HEK293 (cell line): ENCODE measurements at regions not wholly inside any gene's neighbourhood (a gene's known extent, or its start where the extent isn't known, plus 50 kb on each side); places are given as distances from the start of the nearest gene placed in this dataset.
"Not testable (repeated sequence)": the region's sequence is repeated elsewhere in the genome, so short reads cannot be mapped to it uniquely, and the experiment has no call there.

Source experiments
- CTCF ChIA-PET: fragments of 350-600 bp; formaldehyde crosslinking; extraction: SDS; loops from one replicate; lab custom pipeline; 2021; ENCODE audit warnings: antibody characterized with exemption; lab: Yijun Ruan, JAX
- POLR2A ChIA-PET: fragments of 300-600 bp; formaldehyde crosslinking; extraction: SDS; loops from one replicate; lab custom pipeline; 2020; ENCODE audit warnings: antibody characterized with exemption, inconsistent platforms; lab: Yijun Ruan, JAX
- H3K27ac ChIP-seq: fragments of 200-500 bp; sonication (Bioruptor generic); 2 replicates; pipeline ENCODE4 v1.5.1; 2014; ENCODE audit warnings: low read depth, low read length, control low read depth, inconsistent platforms; ENCODE audit errors: extremely low read depth
- H3K36me3 ChIP-seq, 2 experiments: fragments of 200-500 bp in 1 of 2; sonication (Bioruptor generic) in 1 of 2; 1 replicate in 1 of 2; 2 replicates in 1 of 2; pipeline ENCODE4 v1.5.1; 2014 to 2017; ENCODE audit warnings: inconsistent platforms in 2 of 2, low read length in 2 of 2; ENCODE audit not compliant: control insufficient read depth in 2 of 2, insufficient read depth in 1 of 2
- H3K4me1 ChIP-seq: fragments of 200-500 bp; sonication (Bioruptor generic); 2 replicates; pipeline ENCODE4 v1.5.1; 2014; ENCODE audit warnings: mild to moderate bottlenecking, low read length, inconsistent platforms; ENCODE audit not compliant: control insufficient read depth, insufficient read depth
- H3K4me3 ChIP-seq: 2 replicates; pipeline ENCODE4 v1.5.1; 2011; ENCODE audit warnings: low read depth, mild to moderate bottlenecking, control low read depth, low read length, moderate library complexity
- H3K9me3 ChIP-seq: fragments of 200-500 bp; sonication (Bioruptor generic); 2 replicates; pipeline ENCODE4 v1.5.1; 2014; ENCODE audit warnings: low read depth, low read length, inconsistent platforms; ENCODE audit not compliant: control insufficient read depth, insufficient read depth
- EGR2 ChIP-seq: fragments of 450-650 bp; formaldehyde crosslinking; IDR thresholded peaks from 2 replicates; pipeline ENCODE4 v1.5.1; 2016; ENCODE audit warnings: low read depth, missing biosample characterization, missing genetic modification characterization
- FEZF1 ChIP-seq: fragments of 450-650 bp; formaldehyde crosslinking; IDR thresholded peaks from 2 replicates; pipeline ENCODE4 v1.5.1; 2016; ENCODE audit warnings: missing biosample characterization, missing genetic modification characterization
- GLIS2 ChIP-seq: fragments of 450-650 bp; formaldehyde crosslinking; IDR thresholded peaks from 2 replicates; pipeline ENCODE4 v1.5.1; 2016; ENCODE audit warnings: missing biosample characterization, missing genetic modification characterization
- KLF8 ChIP-seq: fragments of 450-650 bp; formaldehyde crosslinking; IDR thresholded peaks from 2 replicates; pipeline ENCODE4 v1.5.1; 2016; ENCODE audit warnings: missing biosample characterization, missing genetic modification characterization
- MZF1 ChIP-seq: fragments of 450-650 bp; formaldehyde crosslinking; IDR thresholded peaks from 2 replicates; pipeline ENCODE4 v1.5.1; 2017; ENCODE audit warnings: missing biosample characterization, missing genetic modification characterization, borderline replicate concordance
- OSR2 ChIP-seq: fragments of 450-650 bp; formaldehyde crosslinking; IDR thresholded peaks from 2 replicates; pipeline ENCODE4 v1.5.1; 2016; ENCODE audit warnings: missing biosample characterization, missing genetic modification characterization
- ZBTB1 ChIP-seq: fragments of 450-650 bp; formaldehyde crosslinking; IDR thresholded peaks from 2 replicates; pipeline ENCODE4 v1.5.1; 2016; ENCODE audit warnings: missing biosample characterization, missing genetic modification characterization
- ZFP37 ChIP-seq: fragments of 450-650 bp; formaldehyde crosslinking; IDR thresholded peaks from 2 replicates; pipeline ENCODE4 v1.5.1; 2016; ENCODE audit warnings: missing biosample characterization, missing genetic modification characterization
- ZNF146 ChIP-seq: fragments of 450-650 bp; formaldehyde crosslinking; IDR thresholded peaks from 2 replicates; pipeline ENCODE4 v1.5.1; 2016; ENCODE audit warnings: missing biosample characterization, missing genetic modification characterization
- ZNF175 ChIP-seq: fragments of 450-650 bp; formaldehyde crosslinking; IDR thresholded peaks from 2 replicates; pipeline ENCODE4 v1.5.1; 2016; ENCODE audit warnings: missing biosample characterization, missing genetic modification characterization
- ZNF23 ChIP-seq: fragments of 450-650 bp; formaldehyde crosslinking; IDR thresholded peaks from 2 replicates; pipeline ENCODE4 v1.5.1; 2016; ENCODE audit warnings: missing biosample characterization, missing genetic modification characterization, borderline replicate concordance
- ZNF350 ChIP-seq: fragments of 450-650 bp; formaldehyde crosslinking; IDR thresholded peaks from 2 replicates; pipeline ENCODE4 v1.5.0; 2017; ENCODE audit warnings: missing biosample characterization, mild to moderate bottlenecking, missing genetic modification characterization
- ZNF449 ChIP-seq: fragments of 450-650 bp; formaldehyde crosslinking; IDR thresholded peaks from 2 replicates; pipeline ENCODE4 v1.5.1; 2017; ENCODE audit warnings: missing biosample characterization, mild to moderate bottlenecking, missing genetic modification characterization, moderate library complexity
- ZNF473 ChIP-seq: fragments of 450-650 bp; formaldehyde crosslinking; IDR thresholded peaks from 2 replicates; pipeline ENCODE4 v1.5.1; 2017; ENCODE audit warnings: missing biosample characterization, missing genetic modification characterization
- ZNF548 ChIP-seq: fragments of 450-650 bp; formaldehyde crosslinking; IDR thresholded peaks from 2 replicates; pipeline ENCODE4 v1.5.1; 2016; ENCODE audit warnings: missing biosample characterization, missing genetic modification characterization
- ZNF670 ChIP-seq: fragments of 450-650 bp; formaldehyde crosslinking; IDR thresholded peaks from 2 replicates; pipeline ENCODE4 v1.5.1; 2016; ENCODE audit warnings: missing biosample characterization, missing genetic modification characterization, low read depth
- ZNF768 ChIP-seq: fragments of 450-650 bp; formaldehyde crosslinking; IDR thresholded peaks from 2 replicates; pipeline ENCODE4 v1.5.1; 2018; ENCODE audit warnings: missing biosample characterization, mild to moderate bottlenecking, missing genetic modification characterization
- TF ChIP-seq, protein P1 (sequence below): fragments of 450-650 bp; formaldehyde crosslinking; IDR thresholded peaks from 2 replicates; pipeline ENCODE4 v1.5.1; 2017; ENCODE audit warnings: missing biosample characterization, missing genetic modification characterization
- TF ChIP-seq, protein P2 (sequence below): fragments of 450-650 bp; formaldehyde crosslinking; conservative IDR thresholded peaks from 2 replicates; pipeline ENCODE4 v1.5.1; 2016; ENCODE audit warnings: low read depth, missing biosample characterization, missing genetic modification characterization
- TF ChIP-seq, protein P3 (sequence below): fragments of 450-650 bp; formaldehyde crosslinking; IDR thresholded peaks from 2 replicates; pipeline ENCODE4 v1.5.1; 2016; ENCODE audit warnings: missing biosample characterization, missing genetic modification characterization
- TF ChIP-seq, protein P4 (sequence below): fragments of 450-650 bp; formaldehyde crosslinking; IDR thresholded peaks from 2 replicates; pipeline ENCODE4 v1.5.1; 2016; ENCODE audit warnings: missing biosample characterization, missing genetic modification characterization

DNA sequence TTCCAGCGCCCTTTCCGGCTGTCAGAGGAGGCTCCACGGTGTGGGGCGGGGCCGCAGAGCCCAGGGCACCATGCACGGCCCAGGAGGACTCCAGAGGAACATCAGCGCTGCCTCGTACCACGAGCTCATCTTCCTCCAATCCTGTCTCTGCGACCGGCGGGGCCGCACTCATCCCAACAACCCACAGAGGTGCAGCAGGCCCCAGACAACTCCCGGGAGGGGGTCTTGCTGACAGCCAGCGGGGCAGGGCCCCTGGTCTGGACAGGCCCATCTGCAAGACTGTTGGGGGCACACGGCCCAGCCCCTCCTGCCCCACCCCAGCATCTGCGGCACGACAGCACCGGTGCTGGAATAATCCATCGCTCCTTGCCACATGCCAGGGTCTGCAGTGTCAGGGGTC, 88.8 kb downstream of the OLFM1 start:
- no peak for TF ChIP-seq ZNF350 (tag by site-specific recombination)
- no peak for TF ChIP-seq ZNF175
- TF ChIP-seq KLF8 (tag by site-specific recombination), result no peak
- TF ChIP-seq ZNF670 (tag by site-specific recombination), result no peak
- TF ChIP-seq ZNF23 (tag by site-specific recombination), result no peak
- no peak for TF ChIP-seq ZBTB1
- TF ChIP-seq ZNF449 (tag by site-specific recombination), result no peak
- ChIA-PET POLR2A (no interaction called here), CTCF (interaction anchor here (1.0 kb wide), 1 partner anchor 236 kb away, joined by 4 read pairs; no protein-coding TSS in a partner anchor)
- H3K4me1 ChIP-seq, result no peaks in the 10 kb centered on the region
- H3K27ac ChIP-seq, result no peak overlapping the region
- H3K4me3 ChIP-seq, result no peak overlapping the region
- no peaks in the 10 kb centered on the region for H3K36me3 ChIP-seq
- no peaks in the 10 kb centered on the region for H3K9me3 ChIP-seq

GRCh38 chr9:135177562-135177961, 90.1 kb downstream of the OLFM1 start:
- H3K9me3 ChIP-seq, H3K4me1 ChIP-seq, H3K27ac ChIP-seq, H3K4me3 ChIP-seq, H3K36me3 ChIP-seq, POLR2A ChIA-PET: not testable (repeated sequence)
- CTCF ChIA-PET, result interaction anchor here (0.5 to 0.7 kb wide), 2 partner anchors 74 to 257 kb away, joined by 3 read pairs; no protein-coding TSS in a partner anchor

GRCh38 chr9:135178498-135178897, 91.0 kb downstream of the OLFM1 start:
- ChIA-PET CTCF (interaction anchor here (0.6 kb wide), 1 partner anchor 91 kb away, joined by 3 read pairs; no protein-coding TSS in a partner anchor), POLR2A (no interaction called here)
- no peaks in the 10 kb centered on the region for H3K9me3 ChIP-seq
- H3K27ac ChIP-seq, result no peak overlapping the region
- H3K4me3 ChIP-seq, result no peak overlapping the region
- H3K4me1 ChIP-seq, result no peaks in the 10 kb centered on the region
- H3K36me3 ChIP-seq, result no peaks in the 10 kb centered on the region
- TF ChIP-seq, protein P1, sequence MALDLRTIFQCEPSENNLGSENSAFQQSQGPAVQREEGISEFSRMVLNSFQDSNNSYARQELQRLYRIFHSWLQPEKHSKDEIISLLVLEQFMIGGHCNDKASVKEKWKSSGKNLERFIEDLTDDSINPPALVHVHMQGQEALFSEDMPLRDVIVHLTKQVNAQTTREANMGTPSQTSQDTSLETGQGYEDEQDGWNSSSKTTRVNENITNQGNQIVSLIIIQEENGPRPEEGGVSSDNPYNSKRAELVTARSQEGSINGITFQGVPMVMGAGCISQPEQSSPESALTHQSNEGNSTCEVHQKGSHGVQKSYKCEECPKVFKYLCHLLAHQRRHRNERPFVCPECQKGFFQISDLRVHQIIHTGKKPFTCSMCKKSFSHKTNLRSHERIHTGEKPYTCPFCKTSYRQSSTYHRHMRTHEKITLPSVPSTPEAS (tag by site-specific recombination), result no peak
- TF ChIP-seq EGR2 (tag by site-specific recombination) (no peak), ZNF473 (tag by site-specific recombination) (no peak), GLIS2 (tag by site-specific recombination) (no peak), ZNF548 (tag by site-specific recombination) (no peak), ZNF768 (tag by site-specific recombination) (no peak), OSR2 (no peak), ZFP37 (tag by site-specific recombination) (no peak), FEZF1 (tag by site-specific recombination) (no peak), ZNF146 (tag by site-specific recombination) (no peak), MZF1 (tag by site-specific recombination) (no peak)
- TF ChIP-seq, protein P2, sequence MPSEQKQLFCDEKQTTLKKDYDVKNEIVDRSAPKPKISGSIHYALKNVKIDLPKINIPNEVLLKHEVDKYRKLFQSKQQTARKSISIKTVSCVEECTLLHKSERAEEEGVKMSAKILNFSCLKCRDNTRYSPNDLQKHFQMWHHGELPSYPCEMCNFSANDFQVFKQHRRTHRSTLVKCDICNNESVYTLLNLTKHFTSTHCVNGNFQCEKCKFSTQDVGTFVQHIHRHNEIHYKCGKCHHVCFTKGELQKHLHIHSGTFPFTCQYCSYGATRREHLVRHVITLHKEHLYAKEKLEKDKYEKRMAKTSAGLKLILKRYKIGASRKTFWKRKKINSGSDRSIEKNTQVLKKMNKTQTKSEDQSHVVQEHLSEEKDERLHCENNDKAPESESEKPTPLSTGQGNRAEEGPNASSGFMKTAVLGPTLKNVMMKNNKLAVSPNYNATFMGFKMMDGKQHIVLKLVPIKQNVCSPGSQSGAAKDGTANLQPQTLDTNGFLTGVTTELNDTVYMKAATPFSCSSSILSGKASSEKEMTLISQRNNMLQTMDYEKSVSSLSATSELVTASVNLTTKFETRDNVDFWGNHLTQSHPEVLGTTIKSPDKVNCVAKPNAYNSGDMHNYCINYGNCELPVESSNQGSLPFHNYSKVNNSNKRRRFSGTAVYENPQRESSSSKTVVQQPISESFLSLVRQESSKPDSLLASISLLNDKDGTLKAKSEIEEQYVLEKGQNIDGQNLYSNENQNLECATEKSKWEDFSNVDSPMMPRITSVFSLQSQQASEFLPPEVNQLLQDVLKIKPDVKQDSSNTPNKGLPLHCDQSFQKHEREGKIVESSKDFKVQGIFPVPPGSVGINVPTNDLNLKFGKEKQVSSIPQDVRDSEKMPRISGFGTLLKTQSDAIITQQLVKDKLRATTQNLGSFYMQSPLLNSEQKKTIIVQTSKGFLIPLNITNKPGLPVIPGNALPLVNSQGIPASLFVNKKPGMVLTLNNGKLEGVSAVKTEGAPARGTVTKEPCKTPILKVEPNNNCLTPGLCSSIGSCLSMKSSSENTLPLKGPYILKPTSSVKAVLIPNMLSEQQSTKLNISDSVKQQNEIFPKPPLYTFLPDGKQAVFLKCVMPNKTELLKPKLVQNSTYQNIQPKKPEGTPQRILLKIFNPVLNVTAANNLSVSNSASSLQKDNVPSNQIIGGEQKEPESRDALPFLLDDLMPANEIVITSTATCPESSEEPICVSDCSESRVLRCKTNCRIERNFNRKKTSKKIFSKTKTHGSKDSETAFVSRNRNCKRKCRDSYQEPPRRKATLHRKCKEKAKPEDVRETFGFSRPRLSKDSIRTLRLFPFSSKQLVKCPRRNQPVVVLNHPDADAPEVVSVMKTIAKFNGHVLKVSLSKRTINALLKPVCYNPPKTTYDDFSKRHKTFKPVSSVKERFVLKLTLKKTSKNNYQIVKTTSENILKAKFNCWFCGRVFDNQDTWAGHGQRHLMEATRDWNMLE (tag by site-specific recombination), result no peak
- TF ChIP-seq, protein P3, sequence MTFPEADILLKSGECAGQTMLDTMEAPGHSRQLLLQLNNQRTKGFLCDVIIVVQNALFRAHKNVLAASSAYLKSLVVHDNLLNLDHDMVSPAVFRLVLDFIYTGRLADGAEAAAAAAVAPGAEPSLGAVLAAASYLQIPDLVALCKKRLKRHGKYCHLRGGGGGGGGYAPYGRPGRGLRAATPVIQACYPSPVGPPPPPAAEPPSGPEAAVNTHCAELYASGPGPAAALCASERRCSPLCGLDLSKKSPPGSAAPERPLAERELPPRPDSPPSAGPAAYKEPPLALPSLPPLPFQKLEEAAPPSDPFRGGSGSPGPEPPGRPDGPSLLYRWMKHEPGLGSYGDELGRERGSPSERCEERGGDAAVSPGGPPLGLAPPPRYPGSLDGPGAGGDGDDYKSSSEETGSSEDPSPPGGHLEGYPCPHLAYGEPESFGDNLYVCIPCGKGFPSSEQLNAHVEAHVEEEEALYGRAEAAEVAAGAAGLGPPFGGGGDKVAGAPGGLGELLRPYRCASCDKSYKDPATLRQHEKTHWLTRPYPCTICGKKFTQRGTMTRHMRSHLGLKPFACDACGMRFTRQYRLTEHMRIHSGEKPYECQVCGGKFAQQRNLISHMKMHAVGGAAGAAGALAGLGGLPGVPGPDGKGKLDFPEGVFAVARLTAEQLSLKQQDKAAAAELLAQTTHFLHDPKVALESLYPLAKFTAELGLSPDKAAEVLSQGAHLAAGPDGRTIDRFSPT (tag by site-specific recombination), result no peak
- TF ChIP-seq, protein P4, sequence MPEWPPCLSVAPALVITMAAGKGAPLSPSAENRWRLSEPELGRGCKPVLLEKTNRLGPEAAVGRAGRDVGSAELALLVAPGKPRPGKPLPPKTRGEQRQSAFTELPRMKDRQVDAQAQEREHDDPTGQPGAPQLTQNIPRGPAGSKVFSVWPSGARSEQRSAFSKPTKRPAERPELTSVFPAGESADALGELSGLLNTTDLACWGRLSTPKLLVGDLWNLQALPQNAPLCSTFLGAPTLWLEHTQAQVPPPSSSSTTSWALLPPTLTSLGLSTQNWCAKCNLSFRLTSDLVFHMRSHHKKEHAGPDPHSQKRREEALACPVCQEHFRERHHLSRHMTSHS (tag by site-specific recombination), result no peak
